ENCODE measurements at regions not wholly inside any gene's neighbourhood (a gene's known extent, or its start where the extent isn't known, plus 50 kb on each side); places are given as distances from the start of the nearest gene placed in this dataset.
"Not testable (repeated sequence)": the region's sequence is repeated elsewhere in the genome, so short reads cannot be mapped to it uniquely, and the experiment has no call there.

GRCh38 chr13:90032313-90032712 is 1315.2 kb upstream of the MIR17HG start:
- no peak for DNase-seq

GRCh38 chr13:90032841-90033493 is 1314.5 kb upstream of the MIR17HG start:
- no peak for DNase-seq

GRCh38 chr13:90039516-90039915 is 1308.0 kb upstream of the MIR17HG start:
- DNase-seq, result no peak

- no peak for DNase-seq
Observed at GRCh38 chr13:90047600-90047999, 1299.9 kb upstream of the MIR17HG start.

- no peak for DNase-seq
Observed at GRCh38 chr13:90049989-90050671, 1297.4 kb upstream of the MIR17HG start.

- no peak for DNase-seq
Observed at GRCh38 chr13:90055121-90055520, 1292.4 kb upstream of the MIR17HG start.

GRCh38 chr13:90055760-90056159 is 1291.7 kb upstream of the MIR17HG start:
- DNase-seq, result no peak

- DNase-seq, result not testable (repeated sequence)
Observed at GRCh38 chr13:90064226-90064625, 1283.3 kb upstream of the MIR17HG start.

- no peak for DNase-seq
Observed at GRCh38 chr13:90068658-90069057, 1278.8 kb upstream of the MIR17HG start.

GRCh38 chr13:90070362-90070761 is 1277.1 kb upstream of the MIR17HG start:
- DNase-seq, result no peak

GRCh38 chr13:90070837-90071525 is 1276.5 kb upstream of the MIR17HG start:
- DNase-seq, result no peak

- no peak for DNase-seq
Observed at GRCh38 chr13:90084684-90085290, 1262.7 kb upstream of the MIR17HG start.

GRCh38 chr13:90089051-90089450 is 1258.4 kb upstream of the MIR17HG start:
- no peak for DNase-seq

- DNase-seq, result no peak
Observed at GRCh38 chr13:90091611-90092010, 1255.9 kb upstream of the MIR17HG start.

- DNase-seq, result no peak
Observed at GRCh38 chr13:90094357-90094756, 1253.1 kb upstream of the MIR17HG start.

GRCh38 chr13:90098577-90098976 is 1248.9 kb upstream of the MIR17HG start:
- no peak for DNase-seq

GRCh38 chr13:90099847-90100246 is 1247.6 kb upstream of the MIR17HG start:
- DNase-seq, result no peak

GRCh38 chr13:90103099-90103784 is 1244.2 kb upstream of the MIR17HG start:
- no peak for DNase-seq

GRCh38 chr13:90104764-90105163 is 1242.7 kb upstream of the MIR17HG start:
- no peak for DNase-seq

- DNase-seq, result no peak
Observed at GRCh38 chr13:90105276-90105675, 1242.2 kb upstream of the MIR17HG start.

- no peak for DNase-seq
Observed at GRCh38 chr13:90105849-90106496, 1241.5 kb upstream of the MIR17HG start.

GRCh38 chr13:90107661-90108060 is 1239.8 kb upstream of the MIR17HG start:
- no peak for DNase-seq

GRCh38 chr13:90108547-90108946 is 1238.9 kb upstream of the MIR17HG start:
- no peak for DNase-seq
